ENCODE measurements at regions not wholly inside any gene's neighbourhood (a gene's known extent, or its start where the extent isn't known, plus 50 kb on each side); places are given as distances from the start of the nearest gene placed in this dataset.

DNA sequence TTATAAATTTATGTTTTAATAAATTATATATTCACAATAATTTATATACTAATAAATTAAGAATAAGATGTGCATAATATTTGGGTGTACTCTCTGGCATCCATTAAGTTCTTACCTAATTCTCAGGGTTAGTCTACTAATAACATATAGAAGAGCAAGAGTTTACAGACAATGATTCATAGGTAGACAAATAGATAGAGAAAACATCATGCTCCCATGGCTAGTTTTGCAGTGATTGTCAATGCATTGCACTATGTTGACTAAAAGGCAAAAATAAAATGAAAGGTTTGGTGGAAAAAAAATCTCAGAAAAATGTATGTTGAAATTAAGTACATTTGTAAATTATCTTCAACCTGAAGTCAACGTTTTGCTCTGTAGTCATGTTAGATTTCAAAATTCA is 606.0 kb downstream of the KCTD8 start:
- TF ChIP-seq POLR2A (IDR thresholded peaks at IDR 0.05): no peak
- TF ChIP-seq, protein P1, sequence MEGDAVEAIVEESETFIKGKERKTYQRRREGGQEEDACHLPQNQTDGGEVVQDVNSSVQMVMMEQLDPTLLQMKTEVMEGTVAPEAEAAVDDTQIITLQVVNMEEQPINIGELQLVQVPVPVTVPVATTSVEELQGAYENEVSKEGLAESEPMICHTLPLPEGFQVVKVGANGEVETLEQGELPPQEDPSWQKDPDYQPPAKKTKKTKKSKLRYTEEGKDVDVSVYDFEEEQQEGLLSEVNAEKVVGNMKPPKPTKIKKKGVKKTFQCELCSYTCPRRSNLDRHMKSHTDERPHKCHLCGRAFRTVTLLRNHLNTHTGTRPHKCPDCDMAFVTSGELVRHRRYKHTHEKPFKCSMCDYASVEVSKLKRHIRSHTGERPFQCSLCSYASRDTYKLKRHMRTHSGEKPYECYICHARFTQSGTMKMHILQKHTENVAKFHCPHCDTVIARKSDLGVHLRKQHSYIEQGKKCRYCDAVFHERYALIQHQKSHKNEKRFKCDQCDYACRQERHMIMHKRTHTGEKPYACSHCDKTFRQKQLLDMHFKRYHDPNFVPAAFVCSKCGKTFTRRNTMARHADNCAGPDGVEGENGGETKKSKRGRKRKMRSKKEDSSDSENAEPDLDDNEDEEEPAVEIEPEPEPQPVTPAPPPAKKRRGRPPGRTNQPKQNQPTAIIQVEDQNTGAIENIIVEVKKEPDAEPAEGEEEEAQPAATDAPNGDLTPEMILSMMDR (IDR thresholded peaks at IDR 0.05): no peak

All from adrenal gland (tissue), 5 donors.